T follicular helper cell (primary cell): ENCODE measurements at regions not wholly inside any gene's neighbourhood (a gene's known extent, or its start where the extent isn't known, plus 50 kb on each side); places are given as distances from the start of the nearest gene placed in this dataset.

ENCODE experiments used
- DNase-seq: peaks from one replicate; pipeline ENCODE4 v3.0.0-alpha.2; 2020; ENCODE audit warnings: low read depth

- DNase-seq, result no peak
These were observed 250.1 kb upstream of the MEF2C start for GRCh38 chr5:89133129-89133528.

- DNase-seq, result no peak
These were observed 247.9 kb upstream of the MEF2C start for GRCh38 chr5:89130851-89131250.

GRCh38 chr5:89129941-89130340, 247.0 kb upstream of the MEF2C start:
- no peak for DNase-seq

- DNase-seq, result no peak
These were observed 246.1 kb upstream of the MEF2C start for GRCh38 chr5:89128906-89129625.

- no peak for DNase-seq
These were observed 245.1 kb upstream of the MEF2C start for GRCh38 chr5:89128092-89128491.

GRCh38 chr5:89127191-89127590, 244.2 kb upstream of the MEF2C start:
- no peak for DNase-seq

- DNase-seq, result no peak
These were observed 242.4 kb upstream of the MEF2C start for GRCh38 chr5:89125372-89125771.

GRCh38 chr5:89123581-89123980, 240.6 kb upstream of the MEF2C start:
- no peak for DNase-seq

- DNase-seq, result no peak
These were observed 237.7 kb upstream of the MEF2C start for GRCh38 chr5:89120719-89121118.

GRCh38 chr5:89117124-89117644, 234.2 kb upstream of the MEF2C start:
- DNase-seq, result no peak

- DNase-seq, result no peak
These were observed 228.1 kb upstream of the MEF2C start for GRCh38 chr5:89110916-89111646.

GRCh38 chr5:89106480-89106879, 223.5 kb upstream of the MEF2C start:
- no peak for DNase-seq

GRCh38 chr5:89105836-89106235, 222.9 kb upstream of the MEF2C start:
- no peak for DNase-seq

- DNase-seq, result no peak
These were observed 222.2 kb upstream of the MEF2C start for GRCh38 chr5:89105171-89105695.

- DNase-seq, result no peak
These were observed 215.3 kb upstream of the MEF2C start for GRCh38 chr5:89098199-89098756.

GRCh38 chr5:89097103-89097502, 214.1 kb upstream of the MEF2C start:
- no peak for DNase-seq

GRCh38 chr5:89095341-89095740, 212.4 kb upstream of the MEF2C start:
- no peak for DNase-seq

- DNase-seq, result no peak
These were observed 207.1 kb upstream of the MEF2C start for GRCh38 chr5:89090037-89090436.

GRCh38 chr5:89087551-89088318, 204.8 kb upstream of the MEF2C start:
- no peak for DNase-seq

- no peak for DNase-seq
These were observed 204.1 kb upstream of the MEF2C start for GRCh38 chr5:89087128-89087527.

- DNase-seq, result no peak
These were observed 203.6 kb upstream of the MEF2C start for GRCh38 chr5:89086390-89087086.
